ENCODE measurements at regions not wholly inside any gene's neighbourhood (a gene's known extent, or its start where the extent isn't known, plus 50 kb on each side); places are given as distances from the start of the nearest gene placed in this dataset.

DNA sequence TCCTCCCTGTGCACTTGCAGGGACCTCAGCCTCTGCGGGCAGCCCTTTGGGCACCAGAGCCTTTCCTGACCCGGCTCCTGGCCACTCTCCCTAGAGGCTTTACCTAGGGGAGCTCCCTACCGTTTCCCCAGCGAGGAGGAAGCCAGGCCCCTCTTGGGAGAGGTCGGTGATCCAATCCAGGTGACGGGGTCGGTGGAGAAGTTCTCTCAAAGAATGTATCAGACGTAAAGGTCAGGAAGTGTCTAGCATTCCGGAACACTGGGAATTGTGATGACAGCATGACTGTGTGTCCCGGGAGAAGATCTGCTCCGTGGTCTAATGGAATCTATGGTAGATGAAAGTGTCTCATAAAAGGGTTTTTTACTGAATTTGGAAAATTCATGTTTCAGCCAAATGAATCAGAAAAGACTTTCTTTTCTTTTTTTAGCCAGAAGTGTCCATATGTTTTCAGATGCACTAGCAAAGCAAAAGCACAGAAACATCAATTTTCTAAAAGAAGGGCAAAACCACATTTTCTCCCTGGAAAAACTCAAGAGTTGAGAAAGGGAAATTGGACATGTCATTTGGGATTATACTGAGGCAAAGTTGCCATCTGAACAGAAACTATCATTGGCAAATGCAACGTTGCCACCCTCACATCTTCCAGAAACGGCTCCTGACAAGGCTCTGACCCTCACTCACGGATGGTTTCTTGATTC is 289.4 kb downstream of the THBS2 start:
- no peak for TF ChIP-seq ZNF274 (IDR thresholded peaks at IDR 0.05; ENCODE audit: low read depth, low read length)

DNA sequence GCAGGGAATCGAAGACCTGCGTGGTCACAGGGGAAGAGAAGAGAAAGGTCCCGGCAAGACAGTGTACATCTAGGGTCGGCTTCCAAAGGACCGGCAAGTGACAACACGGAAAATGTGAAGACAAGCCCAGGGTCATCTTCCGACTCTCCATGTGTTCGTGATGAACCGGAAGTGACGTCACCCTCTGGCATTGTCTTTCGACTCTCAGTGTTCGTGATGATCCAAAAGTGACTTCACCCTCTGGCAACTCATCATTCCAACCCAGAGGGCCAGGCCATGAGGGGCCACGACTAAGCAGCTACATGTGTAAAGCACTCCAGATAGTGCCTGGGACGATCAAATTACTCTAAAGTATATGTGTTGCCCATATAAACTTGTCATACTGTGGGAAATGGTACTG is 290.8 kb downstream of the THBS2 start:
- TF ChIP-seq ZNF274 (IDR thresholded peaks at IDR 0.05; ENCODE audit: low read depth, low read length): no peak
- H3K4me3 ChIP-seq (ENCODE audit: low read length): no peak overlapping the region

More for the DNA sequence above, 289.4 kb downstream of the THBS2 start:
- H3K4me3 ChIP-seq (ENCODE audit: low read length): no peak overlapping the region

DNA sequence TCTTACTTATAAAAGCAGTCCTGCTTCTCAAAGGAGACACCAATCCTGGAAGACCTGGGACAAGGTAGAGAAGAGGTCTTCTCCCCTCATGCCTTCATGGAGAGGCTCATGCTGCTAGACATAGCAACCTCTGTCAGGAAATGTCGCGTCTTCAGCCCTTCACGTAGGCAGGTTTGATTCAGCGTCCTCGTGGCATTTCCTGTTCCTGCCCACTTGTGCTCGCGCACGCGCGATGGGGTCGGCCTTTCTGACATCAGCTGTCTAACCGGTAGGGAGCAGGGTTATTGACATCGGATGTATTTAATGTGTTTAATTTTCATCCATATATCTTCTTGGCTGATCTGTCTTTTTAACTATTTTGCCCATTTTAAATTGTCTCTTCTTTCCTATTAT is 292.4 kb downstream of the THBS2 start:
- no peak overlapping the region for H3K4me3 ChIP-seq (ENCODE audit: low read length)
- TF ChIP-seq ZNF274 (IDR thresholded peaks at IDR 0.05; ENCODE audit: low read depth, low read length): no peak

DNA sequence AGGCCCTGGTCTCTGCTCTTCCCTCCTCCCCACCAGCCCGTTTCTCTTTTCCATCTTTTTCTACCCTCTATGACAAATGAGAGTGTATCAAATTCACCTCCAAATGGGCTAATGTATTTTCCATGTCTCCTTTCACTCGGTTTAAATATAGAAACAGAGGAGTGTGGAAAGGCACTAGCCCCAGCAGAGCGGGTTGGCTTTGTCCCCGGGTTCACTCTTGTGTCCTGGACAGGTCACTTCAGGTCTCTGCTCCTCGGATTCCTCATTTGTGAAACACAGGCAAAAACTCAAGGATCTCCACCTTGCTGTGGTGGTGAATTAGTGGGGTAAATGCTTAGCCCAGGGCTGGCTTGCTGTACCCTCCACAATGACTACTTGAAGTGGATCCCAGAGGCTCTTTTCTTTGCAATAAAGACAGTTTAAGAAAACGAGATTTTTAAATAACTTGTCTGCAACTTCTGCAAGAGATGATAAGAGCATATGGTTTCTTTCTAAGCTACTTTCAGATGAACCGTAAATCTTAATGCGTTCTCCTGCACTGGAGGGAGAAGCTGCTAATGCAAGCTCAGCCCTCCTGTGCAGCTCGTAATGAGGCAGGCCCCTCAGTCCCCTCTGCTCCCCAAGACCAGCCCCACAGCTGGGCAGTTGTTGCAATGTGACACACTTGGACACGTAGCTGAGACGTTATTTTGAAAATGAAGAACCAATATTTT is 292.9 kb downstream of the THBS2 start:
- H3K4me3 ChIP-seq (ENCODE audit: low read length): no peak overlapping the region

DNA sequence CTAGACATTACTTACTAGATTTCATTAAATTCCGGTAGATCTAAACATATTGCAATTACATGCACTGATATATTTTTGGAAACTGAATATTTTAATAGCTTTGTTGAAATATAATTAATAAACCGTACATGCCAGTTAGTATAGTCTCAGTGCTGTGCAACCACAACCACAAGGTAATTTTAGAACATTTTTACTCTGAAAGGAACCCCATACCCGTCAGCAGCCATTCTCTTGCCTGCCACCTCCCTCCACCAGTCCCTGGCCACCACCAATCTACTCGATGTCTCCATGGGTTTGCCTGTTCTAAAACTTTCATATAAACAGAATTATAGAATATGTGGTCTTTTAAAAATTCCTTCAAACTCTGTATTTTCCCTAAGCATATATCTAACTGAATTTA is 293.9 kb downstream of the THBS2 start:
- no peak for TF ChIP-seq ZNF274 (IDR thresholded peaks at IDR 0.05; ENCODE audit: low read depth, low read length)

More for the DNA sequence above, 292.9 kb downstream of the THBS2 start:
- TF ChIP-seq ZNF274 (IDR thresholded peaks at IDR 0.05; ENCODE audit: low read depth, low read length): no peak

DNA sequence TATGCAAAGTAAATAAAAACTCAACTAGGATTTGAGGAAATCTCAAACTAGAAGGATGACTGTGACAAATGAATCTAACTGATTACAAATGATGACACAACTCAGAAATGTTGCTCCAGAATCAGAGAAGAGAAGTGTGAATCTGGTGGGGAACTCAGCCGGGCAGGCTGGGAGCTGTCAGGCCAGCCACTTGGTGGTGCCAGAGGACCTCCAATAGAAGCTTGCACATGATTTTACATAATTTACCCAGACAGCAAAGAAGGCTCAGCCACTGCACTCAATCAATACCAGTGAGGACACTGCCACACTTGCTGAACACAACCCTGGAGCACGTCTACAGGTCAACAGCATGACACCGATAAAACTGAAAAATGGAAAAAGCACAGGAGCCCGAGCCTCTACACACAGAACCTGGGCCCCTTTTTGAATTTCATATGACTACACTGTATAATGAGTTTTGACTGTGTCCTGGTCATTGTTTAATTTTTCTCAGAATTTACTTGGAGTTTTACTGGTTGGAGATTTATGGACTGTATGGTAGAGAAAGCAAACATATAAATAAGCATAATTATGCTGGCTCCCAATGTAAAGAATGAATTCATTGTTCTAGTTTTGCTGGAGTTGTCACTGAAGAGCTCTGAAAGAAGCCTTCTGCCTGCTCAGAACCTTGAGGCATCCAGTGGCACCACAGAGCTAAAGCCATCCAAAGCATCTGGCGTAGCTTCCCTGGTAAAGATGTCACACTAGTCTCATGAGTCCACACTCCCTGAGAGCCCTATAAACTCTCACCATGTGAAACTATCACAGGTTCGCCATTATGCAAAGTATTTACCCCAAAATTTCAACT is 296.5 kb downstream of the THBS2 start:
- no peak overlapping the region for H3K4me3 ChIP-seq (ENCODE audit: low read length)
- TF ChIP-seq ZNF274 (IDR thresholded peaks at IDR 0.05; ENCODE audit: low read depth, low read length): no peak

More for the DNA sequence above, 293.9 kb downstream of the THBS2 start:
- no peak overlapping the region for H3K4me3 ChIP-seq (ENCODE audit: low read length)

DNA sequence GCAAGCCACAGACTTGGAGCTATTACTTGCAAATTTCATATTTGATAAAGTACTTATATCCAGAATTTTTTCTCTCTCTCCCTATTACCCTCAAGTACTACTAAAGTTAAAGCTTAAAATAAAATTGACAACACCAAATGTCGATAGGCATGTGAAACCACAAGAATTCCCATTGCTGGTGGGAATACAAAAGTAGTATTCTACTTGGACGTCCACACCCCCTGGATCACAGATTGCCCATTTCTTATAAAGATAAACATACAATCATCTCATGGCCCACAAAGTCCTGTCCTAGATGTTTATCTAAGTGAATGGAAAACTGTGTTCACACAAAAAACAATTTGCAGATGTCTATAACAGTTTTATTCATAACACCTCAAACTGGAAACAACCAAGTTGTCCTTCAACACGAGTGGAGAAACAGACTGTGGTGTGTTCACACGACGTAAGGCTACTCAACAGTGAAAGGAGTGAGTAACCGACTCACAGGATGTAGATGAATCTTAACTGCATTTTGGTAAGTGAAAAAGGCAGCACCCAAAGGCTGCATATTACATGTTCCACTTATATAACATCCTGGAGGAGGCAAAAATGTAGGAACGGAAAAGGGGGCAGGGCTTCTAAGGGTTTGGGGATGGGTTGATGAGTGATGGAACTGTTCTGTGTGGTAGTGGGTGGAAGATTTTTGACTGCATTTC is 297.4 kb downstream of the THBS2 start:
- no peak for TF ChIP-seq ZNF274 (IDR thresholded peaks at IDR 0.05; ENCODE audit: low read depth, low read length)
- no peak overlapping the region for H3K4me3 ChIP-seq (ENCODE audit: low read length)

DNA sequence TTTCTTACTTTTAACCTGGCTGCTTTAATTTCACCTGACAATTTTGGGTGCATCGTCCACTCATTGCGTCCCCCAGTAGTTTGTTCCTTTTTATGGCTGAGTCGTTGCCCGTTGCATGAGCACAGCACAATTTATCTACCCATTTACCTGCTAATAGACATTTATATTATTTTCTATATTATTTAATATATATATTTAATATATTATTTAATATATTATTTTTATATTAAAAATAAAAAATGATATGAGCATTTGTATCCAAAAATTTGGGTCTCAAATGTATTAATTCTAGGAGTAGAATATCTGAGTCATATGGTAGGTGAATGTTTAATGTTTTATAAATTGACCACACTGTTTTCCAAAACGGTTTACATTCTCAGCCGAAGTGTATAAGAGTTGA is 300.2 kb downstream of the THBS2 start:
- H3K4me3 ChIP-seq (ENCODE audit: low read length): no peak overlapping the region
- TF ChIP-seq ZNF274 (IDR thresholded peaks at IDR 0.05; ENCODE audit: low read depth, low read length): no peak

DNA sequence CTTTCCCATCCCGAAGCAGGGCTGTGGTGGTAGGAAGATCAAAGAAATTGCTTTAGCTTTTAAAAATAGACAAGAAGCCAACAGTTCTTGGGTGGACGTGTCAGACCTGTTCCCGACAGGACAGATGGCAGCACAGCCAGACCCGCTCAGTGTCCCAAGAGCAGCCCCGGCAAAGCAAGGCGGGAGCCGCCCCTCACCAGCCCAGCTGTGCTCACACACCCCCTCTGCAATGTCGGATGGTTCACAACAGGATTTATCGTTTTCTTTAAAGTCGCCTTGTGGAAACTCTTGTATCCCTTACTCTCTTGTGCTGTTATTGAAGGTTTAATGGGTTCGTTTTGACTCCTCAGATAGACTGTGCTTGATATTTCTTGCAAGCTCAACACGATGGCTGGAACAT is 302.4 kb downstream of the THBS2 start:
- no peak for TF ChIP-seq ZNF274 (IDR thresholded peaks at IDR 0.05; ENCODE audit: low read depth, low read length)
- no peak overlapping the region for H3K4me3 ChIP-seq (ENCODE audit: low read length)

DNA sequence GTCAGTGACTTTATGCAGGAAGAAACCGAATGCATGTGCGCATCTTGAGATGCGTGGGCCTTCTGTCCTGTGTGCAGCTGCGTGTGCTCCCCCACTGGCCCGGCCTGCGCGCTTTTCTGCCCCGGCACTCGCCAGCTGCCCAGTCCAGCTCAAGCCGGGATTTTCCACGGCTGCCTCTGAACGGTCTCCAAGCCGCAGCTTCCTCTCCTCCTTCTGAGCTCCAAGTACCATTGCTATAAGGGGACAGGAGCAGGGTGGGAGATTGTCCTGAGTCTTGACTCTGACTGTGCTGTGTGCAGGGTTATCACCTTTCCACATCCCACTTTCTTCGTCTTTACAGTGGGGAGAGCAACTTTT is 302.8 kb downstream of the THBS2 start:
- TF ChIP-seq ZNF274 (IDR thresholded peaks at IDR 0.05; ENCODE audit: low read depth, low read length): no peak
- H3K4me3 ChIP-seq (ENCODE audit: low read length): no peak overlapping the region

DNA sequence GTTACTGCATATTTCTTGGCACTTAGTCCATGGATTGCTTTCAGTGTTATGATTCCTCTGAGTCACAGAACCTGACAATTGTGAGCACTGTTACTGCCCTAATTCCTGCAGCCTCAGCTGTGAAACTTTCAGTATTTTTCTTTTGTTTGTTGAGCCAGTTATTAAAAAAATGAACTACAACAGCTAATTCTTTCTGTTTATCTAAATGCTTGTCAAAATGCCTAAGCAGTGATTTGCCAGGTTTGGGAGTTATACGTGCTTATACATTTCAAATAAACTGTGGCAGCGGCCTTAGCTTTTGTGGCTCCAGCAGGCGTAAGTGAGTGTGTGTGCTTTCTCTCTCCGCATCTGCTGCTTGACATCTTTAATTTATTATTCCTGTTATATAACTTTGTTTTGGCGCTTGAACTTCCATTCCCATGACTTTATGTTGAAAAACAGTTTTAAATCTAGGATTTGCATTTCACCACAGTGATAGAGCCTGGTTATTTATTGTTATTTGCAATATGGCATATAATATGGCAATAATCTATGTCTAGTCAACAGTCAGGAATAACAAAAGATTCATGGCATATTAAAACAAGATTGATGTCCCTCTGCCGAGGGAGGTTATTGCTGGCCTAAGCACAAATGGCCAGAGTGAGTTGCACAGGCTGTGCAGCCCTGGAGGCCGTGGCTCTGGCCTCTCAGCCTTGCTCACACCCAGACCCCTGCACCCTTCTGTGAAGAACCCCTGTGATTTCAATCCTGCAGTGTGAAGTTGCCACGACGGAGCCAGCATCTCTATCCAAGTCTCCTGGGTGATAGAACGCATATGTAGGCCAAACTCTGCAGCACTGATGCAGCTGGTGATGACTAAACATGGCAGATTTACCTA is 303.4 kb downstream of the THBS2 start:
- H3K4me3 ChIP-seq (ENCODE audit: low read length): no peak overlapping the region
- TF ChIP-seq ZNF274 (IDR thresholded peaks at IDR 0.05; ENCODE audit: low read depth, low read length): no peak

DNA sequence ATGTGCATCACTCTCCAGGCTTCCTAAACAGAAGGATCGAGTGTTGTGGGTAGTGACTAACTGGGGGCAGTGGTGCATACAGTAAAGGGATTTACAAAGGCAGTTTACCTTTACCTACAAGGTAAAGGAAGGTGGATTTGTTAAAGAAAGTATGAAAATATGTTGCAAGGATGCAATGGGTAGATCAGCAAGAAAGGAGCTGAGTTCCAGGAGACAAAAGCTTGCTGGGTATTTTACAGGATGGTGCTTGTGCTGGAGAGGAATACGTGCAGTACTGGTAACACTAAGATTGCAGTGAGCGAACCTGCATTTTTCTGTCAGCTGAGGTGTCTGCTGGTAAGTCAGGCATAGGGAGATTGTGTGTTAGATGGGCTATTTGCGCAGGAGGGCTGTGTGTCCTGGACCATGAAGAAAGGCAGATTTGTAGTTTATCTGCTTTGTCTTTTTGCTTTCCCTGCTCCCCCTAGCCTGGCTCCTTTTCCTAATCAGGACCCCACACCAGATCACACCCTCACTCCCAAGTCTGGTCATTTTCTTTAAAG is 304.6 kb downstream of the THBS2 start:
- no peak overlapping the region for H3K4me3 ChIP-seq (ENCODE audit: low read length)
- no peak for TF ChIP-seq ZNF274 (IDR thresholded peaks at IDR 0.05; ENCODE audit: low read depth, low read length)

DNA sequence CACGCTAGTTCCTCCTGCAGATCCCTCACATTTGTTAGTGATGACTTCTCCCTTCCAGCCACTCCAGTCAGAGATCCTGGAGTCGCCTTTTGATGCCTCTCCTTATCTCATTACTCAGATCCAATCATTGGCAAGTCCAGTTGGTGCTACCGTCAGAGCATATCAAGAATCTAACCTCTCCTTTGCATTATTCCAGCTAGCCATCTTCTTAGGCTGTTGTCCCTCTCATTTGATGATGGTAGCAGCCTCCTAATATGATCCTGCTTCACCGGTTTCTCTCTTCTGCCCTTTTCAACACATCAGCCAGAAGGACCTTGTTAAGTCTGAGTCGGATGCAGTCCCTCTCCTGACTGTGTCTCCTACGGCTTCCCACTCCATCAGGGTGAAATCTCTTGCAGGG is 305.6 kb downstream of the THBS2 start:
- no peak for TF ChIP-seq ZNF274 (IDR thresholded peaks at IDR 0.05; ENCODE audit: low read depth, low read length)
- no peak overlapping the region for H3K4me3 ChIP-seq (ENCODE audit: low read length)
